Adrenal gland (tissue), 5 donors: ENCODE measurements at regions not wholly inside any gene's neighbourhood (a gene's known extent, or its start where the extent isn't known, plus 50 kb on each side); places are given as distances from the start of the nearest gene placed in this dataset.

Source experiments
- CTCF ChIP-seq, 6 experiments: fragments of 450-650 bp in 4 of 6; fragments of 200-600 bp in 2 of 6; sonication (generic) in 1 of 6; IDR thresholded peaks; 1 replicate in 5 of 6; 2 replicates in 1 of 6; pipeline versions ENCODE4 v1.5.1 to v1.8.0; 2016 to 2021; ENCODE audit warnings: antibody characterized with exemption in 6 of 6, mild to moderate bottlenecking in 2 of 6, moderate library complexity in 1 of 6
- POLR2A ChIP-seq, 2 donors: fragments of 450-650 bp; IDR thresholded peaks; one replicate each; pipeline ENCODE4 v1.6.1; 2017; ENCODE audit warnings: antibody characterized with exemption in 2 of 2, mild to moderate bottlenecking in 2 of 2, moderate library complexity in 1 of 2
- donor health status: DM: no; HTN: no; CAD: no.

- no peak for TF ChIP-seq POLR2A (IDR thresholded peaks at IDR 0.05)
- no peak for TF ChIP-seq CTCF (IDR thresholded peaks at IDR 0.05)
Measured at GRCh38 chr1:199449681-199450080, 577.8 kb upstream of the NR5A2 start.
